Adrenal gland (tissue), 5 donors: ENCODE measurements at regions not wholly inside any gene's neighbourhood (a gene's known extent, or its start where the extent isn't known, plus 50 kb on each side); places are given as distances from the start of the nearest gene placed in this dataset.

Experiments
- POLR2A ChIP-seq, 2 donors: fragments of 450-650 bp; IDR thresholded peaks; one replicate each; pipeline ENCODE4 v1.6.1; 2017; ENCODE audit warnings: antibody characterized with exemption in 2 of 2, mild to moderate bottlenecking in 2 of 2, moderate library complexity in 1 of 2
- TF ChIP-seq, protein P1 (sequence below), 6 experiments: fragments of 450-650 bp in 4 of 6; fragments of 200-600 bp in 2 of 6; sonication (generic) in 1 of 6; IDR thresholded peaks; 1 replicate in 5 of 6; 2 replicates in 1 of 6; pipeline versions ENCODE4 v1.5.1 to v1.8.0; 2016 to 2021; ENCODE audit warnings: antibody characterized with exemption in 6 of 6, mild to moderate bottlenecking in 2 of 6, moderate library complexity in 1 of 6
- donor health status: DM: no; HTN: no; CAD: no.

DNA sequence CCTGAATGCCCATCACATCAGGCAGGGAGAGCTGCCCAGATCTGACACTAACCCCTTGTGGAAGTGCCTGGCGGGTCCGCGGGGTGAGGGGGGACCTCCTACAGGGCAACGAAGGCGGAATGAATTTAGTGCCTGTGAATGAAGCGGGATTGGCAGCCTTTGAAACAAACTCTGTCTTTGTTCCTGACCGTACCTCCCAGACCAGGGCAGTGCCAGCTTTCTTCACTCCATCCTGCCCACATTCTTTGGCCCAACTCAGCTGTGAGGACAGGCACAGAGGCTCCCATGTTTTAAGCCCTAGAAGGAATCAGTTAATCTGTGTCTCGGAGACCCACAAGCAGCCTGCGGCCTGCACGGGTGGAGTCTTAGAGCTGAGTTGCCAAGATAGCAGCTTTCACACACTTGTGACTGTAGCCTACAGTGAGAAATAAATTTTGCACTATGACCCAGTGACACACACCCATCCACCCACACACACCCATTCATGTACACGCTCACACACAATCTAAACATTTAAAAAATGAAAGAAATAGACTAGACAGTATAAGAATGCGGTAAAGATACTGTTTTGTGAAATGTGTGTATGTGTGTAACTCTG lies 60.1 kb upstream of the USP24 start:
- TF ChIP-seq, protein P1, sequence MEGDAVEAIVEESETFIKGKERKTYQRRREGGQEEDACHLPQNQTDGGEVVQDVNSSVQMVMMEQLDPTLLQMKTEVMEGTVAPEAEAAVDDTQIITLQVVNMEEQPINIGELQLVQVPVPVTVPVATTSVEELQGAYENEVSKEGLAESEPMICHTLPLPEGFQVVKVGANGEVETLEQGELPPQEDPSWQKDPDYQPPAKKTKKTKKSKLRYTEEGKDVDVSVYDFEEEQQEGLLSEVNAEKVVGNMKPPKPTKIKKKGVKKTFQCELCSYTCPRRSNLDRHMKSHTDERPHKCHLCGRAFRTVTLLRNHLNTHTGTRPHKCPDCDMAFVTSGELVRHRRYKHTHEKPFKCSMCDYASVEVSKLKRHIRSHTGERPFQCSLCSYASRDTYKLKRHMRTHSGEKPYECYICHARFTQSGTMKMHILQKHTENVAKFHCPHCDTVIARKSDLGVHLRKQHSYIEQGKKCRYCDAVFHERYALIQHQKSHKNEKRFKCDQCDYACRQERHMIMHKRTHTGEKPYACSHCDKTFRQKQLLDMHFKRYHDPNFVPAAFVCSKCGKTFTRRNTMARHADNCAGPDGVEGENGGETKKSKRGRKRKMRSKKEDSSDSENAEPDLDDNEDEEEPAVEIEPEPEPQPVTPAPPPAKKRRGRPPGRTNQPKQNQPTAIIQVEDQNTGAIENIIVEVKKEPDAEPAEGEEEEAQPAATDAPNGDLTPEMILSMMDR (IDR thresholded peaks at IDR 0.05), result no peak
- TF ChIP-seq POLR2A (IDR thresholded peaks at IDR 0.05), result no peak
